Retinal pigment epithelial cell (primary cell): ENCODE measurements at regions not wholly inside any gene's neighbourhood (a gene's known extent, or its start where the extent isn't known, plus 50 kb on each side); places are given as distances from the start of the nearest gene placed in this dataset.

ENCODE experiments used
- DNase-seq: peaks from one replicate; pipeline ENCODE4 v3.0.0-alpha.2; 2010; ENCODE audit warnings: low read depth
- H3K4me3 ChIP-seq: 2 replicates; pipeline ENCODE4 v1.5.1; 2011; ENCODE audit warnings: mild to moderate bottlenecking, low read length, control low read depth, moderate library complexity
- CTCF ChIP-seq: conservative IDR thresholded peaks from 2 replicates; pipeline ENCODE4 v1.5.1; 2011; ENCODE audit warnings: low read depth, low read length, control low read depth, inconsistent platforms

GRCh38 chr1:222335586-222335985 lies 212.3 kb downstream of the HHIPL2 start:
- TF ChIP-seq CTCF, result no peak
- no peak overlapping the region for H3K4me3 ChIP-seq
- DNase-seq, result no peak

- no peak for TF ChIP-seq CTCF
- H3K4me3 ChIP-seq, result no peak overlapping the region
- peak; percentile 27 for DNase-seq
Measured at GRCh38 chr1:222334026-222334680, 213.8 kb downstream of the HHIPL2 start.

- H3K4me3 ChIP-seq, result no peak overlapping the region
- no peak for TF ChIP-seq CTCF
- DNase-seq, result no peak
Measured at GRCh38 chr1:222331765-222332164, 216.1 kb downstream of the HHIPL2 start.

- peak; percentile 98 for DNase-seq
- no peak for TF ChIP-seq CTCF
- H3K4me3 ChIP-seq, result no peak overlapping the region
Measured at GRCh38 chr1:222331340-222331739, 216.6 kb downstream of the HHIPL2 start.

- no peak for TF ChIP-seq CTCF
- DNase-seq, result no peak
- H3K4me3 ChIP-seq, result no peak overlapping the region
Measured at GRCh38 chr1:222329493-222330045, 218.3 kb downstream of the HHIPL2 start.

- H3K4me3 ChIP-seq, result no peak overlapping the region
- no peak for DNase-seq
- TF ChIP-seq CTCF, result no peak
Measured at GRCh38 chr1:222326710-222327036, 221.2 kb downstream of the HHIPL2 start.

GRCh38 chr1:222326006-222326709 lies 221.7 kb downstream of the HHIPL2 start:
- H3K4me3 ChIP-seq, result no peak overlapping the region
- no peak for TF ChIP-seq CTCF
- no peak for DNase-seq
